Type B pancreatic cell (in vitro differentiated cells): ENCODE measurements at regions not wholly inside any gene's neighbourhood (a gene's known extent, or its start where the extent isn't known, plus 50 kb on each side); places are given as distances from the start of the nearest gene placed in this dataset.

Source experiments
- DNase-seq: peaks from one replicate; pipeline ENCODE4 v3.0.0; 2021; ENCODE audit warnings: mixed read lengths; ENCODE audit not compliant: unreplicated experiment; ENCODE audit errors: extremely low spot score
- H3K27ac Mint-ChIP-seq: 2 replicates; pipeline ENCODE4 v1.8.0; 2021; ENCODE audit warnings: mild to moderate bottlenecking, mixed read lengths
- H3K27me3 Mint-ChIP-seq: 2 replicates; pipeline ENCODE4 v1.8.0; 2021; ENCODE audit warnings: mixed read lengths
- H3K36me3 Mint-ChIP-seq: 2 replicates; pipeline ENCODE4 v1.8.0; 2021; ENCODE audit warnings: mixed read lengths
- H3K4me1 Mint-ChIP-seq: one replicate; pipeline ENCODE4 v1.8.0; 2021; ENCODE audit warnings: mixed read lengths; ENCODE audit not compliant: unreplicated experiment
- H3K4me3 Mint-ChIP-seq: 2 replicates; pipeline ENCODE4 v1.8.0; 2021; ENCODE audit warnings: mild to moderate bottlenecking, mixed read lengths
- H3K9me3 Mint-ChIP-seq: 2 replicates; pipeline ENCODE4 v1.8.0; 2021; ENCODE audit warnings: mixed read lengths
- CTCF ChIP-seq: fragments of 200-600 bp; sonication (generic); conservative IDR thresholded peaks from 2 replicates; pipeline ENCODE4 v1.5.0; 2021; ENCODE audit warnings: antibody characterized with exemption, mild to moderate bottlenecking

GRCh38 chr18:39305766-39306165 lies 1740.2 kb upstream of the CELF4 start:
- no peaks in the 10 kb centered on the region for H3K4me1 Mint-ChIP-seq
- no peak for TF ChIP-seq CTCF
- no peak overlapping the region for H3K4me3 Mint-ChIP-seq
- H3K27me3 Mint-ChIP-seq: no peaks in the 10 kb centered on the region
- no peak for DNase-seq
- H3K9me3 Mint-ChIP-seq: peaks cover 2% of the 10 kb centered on the region
- no peaks in the 10 kb centered on the region for H3K36me3 Mint-ChIP-seq
- no peak overlapping the region for H3K27ac Mint-ChIP-seq

- Mint-ChIP-seq H3K9me3 (no peaks in the 10 kb centered on the region), H3K27ac (no peak overlapping the region), H3K36me3 (no peaks in the 10 kb centered on the region), H3K4me3 (no peak overlapping the region), H3K27me3 (no peaks in the 10 kb centered on the region), H3K4me1 (no peaks in the 10 kb centered on the region)
- no peak for TF ChIP-seq CTCF
- DNase-seq: no peak
Measured at GRCh38 chr18:39302481-39302880, 1736.9 kb upstream of the CELF4 start.

- no peak for DNase-seq
- Mint-ChIP-seq H3K36me3 (no peaks in the 10 kb centered on the region), H3K9me3 (no peaks in the 10 kb centered on the region), H3K4me1 (no peaks in the 10 kb centered on the region), H3K27ac (no peak overlapping the region), H3K27me3 (no peaks in the 10 kb centered on the region), H3K4me3 (no peak overlapping the region)
- TF ChIP-seq CTCF: no peak
Measured at GRCh38 chr18:39299152-39299551, 1733.6 kb upstream of the CELF4 start.

GRCh38 chr18:39297225-39297624 lies 1731.6 kb upstream of the CELF4 start:
- DNase-seq: no peak
- Mint-ChIP-seq H3K27me3 (no peaks in the 10 kb centered on the region), H3K27ac (no peak overlapping the region), H3K4me3 (no peak overlapping the region), H3K4me1 (no peaks in the 10 kb centered on the region), H3K36me3 (no peaks in the 10 kb centered on the region), H3K9me3 (no peaks in the 10 kb centered on the region)
- TF ChIP-seq CTCF: no peak

- no peak overlapping the region for H3K27ac Mint-ChIP-seq
- no peak for TF ChIP-seq CTCF
- no peak for DNase-seq
- H3K36me3 Mint-ChIP-seq: no peaks in the 10 kb centered on the region
- H3K4me1 Mint-ChIP-seq: no peaks in the 10 kb centered on the region
- no peaks in the 10 kb centered on the region for H3K9me3 Mint-ChIP-seq
- H3K4me3 Mint-ChIP-seq: no peak overlapping the region
- no peaks in the 10 kb centered on the region for H3K27me3 Mint-ChIP-seq
Measured at GRCh38 chr18:39296293-39296888, 1730.8 kb upstream of the CELF4 start.

GRCh38 chr18:39276764-39277163 lies 1711.2 kb upstream of the CELF4 start:
- no peak overlapping the region for H3K4me3 Mint-ChIP-seq
- no peak overlapping the region for H3K27ac Mint-ChIP-seq
- H3K36me3 Mint-ChIP-seq: peaks cover 7% of the 10 kb centered on the region
- TF ChIP-seq CTCF: no peak
- H3K27me3 Mint-ChIP-seq: no peaks in the 10 kb centered on the region
- peaks cover 5% of the 10 kb centered on the region for H3K9me3 Mint-ChIP-seq
- H3K4me1 Mint-ChIP-seq: no peaks in the 10 kb centered on the region
- no peak for DNase-seq
